ENCODE measurements at regions not wholly inside any gene's neighbourhood (a gene's known extent, or its start where the extent isn't known, plus 50 kb on each side); places are given as distances from the start of the nearest gene placed in this dataset.
"Not testable (repeated sequence)": the region's sequence is repeated elsewhere in the genome, so short reads cannot be mapped to it uniquely, and the experiment has no call there.

- TF ChIP-seq, protein P1, sequence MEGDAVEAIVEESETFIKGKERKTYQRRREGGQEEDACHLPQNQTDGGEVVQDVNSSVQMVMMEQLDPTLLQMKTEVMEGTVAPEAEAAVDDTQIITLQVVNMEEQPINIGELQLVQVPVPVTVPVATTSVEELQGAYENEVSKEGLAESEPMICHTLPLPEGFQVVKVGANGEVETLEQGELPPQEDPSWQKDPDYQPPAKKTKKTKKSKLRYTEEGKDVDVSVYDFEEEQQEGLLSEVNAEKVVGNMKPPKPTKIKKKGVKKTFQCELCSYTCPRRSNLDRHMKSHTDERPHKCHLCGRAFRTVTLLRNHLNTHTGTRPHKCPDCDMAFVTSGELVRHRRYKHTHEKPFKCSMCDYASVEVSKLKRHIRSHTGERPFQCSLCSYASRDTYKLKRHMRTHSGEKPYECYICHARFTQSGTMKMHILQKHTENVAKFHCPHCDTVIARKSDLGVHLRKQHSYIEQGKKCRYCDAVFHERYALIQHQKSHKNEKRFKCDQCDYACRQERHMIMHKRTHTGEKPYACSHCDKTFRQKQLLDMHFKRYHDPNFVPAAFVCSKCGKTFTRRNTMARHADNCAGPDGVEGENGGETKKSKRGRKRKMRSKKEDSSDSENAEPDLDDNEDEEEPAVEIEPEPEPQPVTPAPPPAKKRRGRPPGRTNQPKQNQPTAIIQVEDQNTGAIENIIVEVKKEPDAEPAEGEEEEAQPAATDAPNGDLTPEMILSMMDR (IDR thresholded peaks at IDR 0.05 in 8 of 11, conservative IDR thresholded peaks at IDR 0.05 in 3 of 11): not testable (repeated sequence)
- not testable (repeated sequence) for TF ChIP-seq POLR2A, POLR2AphosphoS5 (IDR thresholded peaks at IDR 0.05)
Observed at GRCh38 chrX:2554066-2554465, 53.3 kb upstream of the DHRSX start.
